ENCODE measurements at regions not wholly inside any gene's neighbourhood (a gene's known extent, or its start where the extent isn't known, plus 50 kb on each side); places are given as distances from the start of the nearest gene placed in this dataset.
A peak's percentile ranks its signal among the peaks of the same experiment; 100 is the strongest.

DNA sequence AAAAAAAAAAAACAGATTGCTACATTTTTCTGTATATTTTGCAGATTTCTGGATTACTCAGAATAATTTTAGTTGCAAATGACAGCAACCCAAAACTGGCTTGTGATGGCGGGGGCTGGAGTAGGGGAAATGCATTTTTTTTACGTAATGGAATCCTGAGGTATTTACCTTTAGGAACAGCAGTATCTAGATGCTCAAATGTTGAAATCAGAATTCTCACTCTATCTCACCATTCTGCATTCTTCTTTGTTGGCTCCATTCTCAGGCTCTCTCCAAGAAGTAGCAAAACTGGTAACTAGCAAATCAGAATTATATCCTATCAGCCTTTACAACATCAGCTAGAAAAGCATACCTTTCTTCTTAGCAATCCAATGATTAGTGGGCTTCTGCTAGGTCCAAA is 554.3 kb downstream of the PRELID2 start:
- Histone ChIP-seq H3K27me3 (replicated peaks; ENCODE audit: insufficient read depth) (no peaks in the 10 kb centered on the region), H3F3A (ENCODE audit: insufficient read depth) (no peaks in the 10 kb centered on the region), H3K9me3 (ENCODE audit: low read depth) (no peaks in the 10 kb centered on the region), H3K36me3 (ENCODE audit: low read depth) (no peaks in the 10 kb centered on the region), H2AFZ (no peak overlapping the region), H4K20me1 (ENCODE audit: insufficient read depth) (no peaks in the 10 kb centered on the region), H3K27ac (no peak overlapping the region), H3K9ac (no peak overlapping the region), H3K4me2 (ENCODE audit: unreplicated experiment) (no peak overlapping the region), H3K4me3 (no peak overlapping the region), H3K79me2 (ENCODE audit: insufficient read depth) (no peaks in the 10 kb centered on the region), H3K4me1 (ENCODE audit: insufficient read depth) (peaks cover 7% of the 10 kb centered on the region; the same call in 1 of the 2 replicates), H3K9me2 (ENCODE audit: insufficient read depth) (no peaks in the 10 kb centered on the region)
- WGBS, 2 experiments (ENCODE audit: low coverage in 1 of 2, low lambda C conversion rate in 2 of 2, missing lambda C conversion rate in 2 of 2), result 84 to 92% methylated on average over 2 of the region's 2 CpGs
- TF ChIP-seq EZH2phosphoT487 (IDR thresholded peaks at IDR 0.05; ENCODE audit: insufficient read depth, low read depth), result no peak
- TF ChIP-seq EZH2 (IDR thresholded peaks at IDR 0.05; ENCODE audit: insufficient read depth, poor library complexity, severe bottlenecking), result no peak
- in situ Hi-C loops (cut with MboI), result no loop called here
- no peak for DNase-seq

DNA sequence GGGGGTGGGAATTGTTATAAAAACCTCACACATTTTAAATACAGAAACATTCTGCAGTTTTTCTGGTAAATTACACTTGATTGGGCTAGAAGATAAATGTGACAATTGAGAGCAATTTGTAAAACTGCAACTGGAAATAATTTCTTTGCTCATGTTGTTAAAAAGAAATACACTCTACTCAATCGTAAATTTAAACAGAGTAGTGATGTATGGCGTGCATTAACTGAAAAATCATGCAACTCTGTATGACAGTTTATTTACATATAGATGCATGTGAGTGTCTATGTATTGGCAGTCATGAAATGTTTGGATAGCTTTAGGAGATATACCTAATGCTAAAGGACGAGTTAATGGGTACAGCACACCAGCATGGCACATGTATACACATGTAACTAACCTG is 554.9 kb downstream of the PRELID2 start:
- in situ Hi-C loops (cut with MboI), result no loop called here
- Histone ChIP-seq H3K9ac (no peak overlapping the region), H3K4me1 (ENCODE audit: insufficient read depth) (peaks cover 7% of the 10 kb centered on the region; the same call in 1 of the 2 replicates), H3K4me2 (ENCODE audit: unreplicated experiment) (no peak overlapping the region), H3K9me2 (ENCODE audit: insufficient read depth) (no peaks in the 10 kb centered on the region), H3K27me3 (replicated peaks; ENCODE audit: insufficient read depth) (no peaks in the 10 kb centered on the region), H3K4me3 (no peak overlapping the region), H2AFZ (no peak overlapping the region), H3K9me3 (ENCODE audit: low read depth) (no peaks in the 10 kb centered on the region), H3K79me2 (ENCODE audit: insufficient read depth) (no peaks in the 10 kb centered on the region), H3K27ac (no peak overlapping the region), H3K36me3 (ENCODE audit: low read depth) (no peaks in the 10 kb centered on the region), H4K20me1 (ENCODE audit: insufficient read depth) (no peaks in the 10 kb centered on the region), H3F3A (ENCODE audit: insufficient read depth) (no peaks in the 10 kb centered on the region)
- DNase-seq, result no peak
- 78 to 80% methylated on average over 3 of the region's 3 CpGs for WGBS, 2 experiments (ENCODE audit: low coverage in 1 of 2, low lambda C conversion rate in 2 of 2, missing lambda C conversion rate in 2 of 2)
- no peak for TF ChIP-seq EZH2phosphoT487 (IDR thresholded peaks at IDR 0.05; ENCODE audit: insufficient read depth, low read depth)
- no peak for TF ChIP-seq EZH2 (IDR thresholded peaks at IDR 0.05; ENCODE audit: insufficient read depth, poor library complexity, severe bottlenecking)

DNA sequence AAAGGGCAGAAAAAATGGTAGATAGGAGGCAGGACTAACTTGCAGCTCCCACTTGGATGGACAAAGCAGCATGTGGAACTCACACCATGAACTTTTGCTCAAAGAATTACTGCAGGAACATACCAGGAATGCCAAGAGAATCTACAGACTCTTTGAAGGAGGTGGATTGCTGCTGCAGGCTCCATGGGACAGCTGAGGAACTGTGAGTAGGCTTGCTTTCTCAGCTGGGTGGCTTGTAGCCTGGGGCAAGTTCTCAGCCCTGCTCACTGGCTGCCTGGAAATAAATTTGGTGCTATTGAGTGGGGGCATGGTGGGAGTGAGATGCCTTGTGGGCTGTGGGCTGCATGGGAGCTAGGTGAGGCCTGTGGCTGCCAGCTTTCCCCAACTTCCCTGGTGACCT is 574.5 kb downstream of the PRELID2 start:
- H3K9me3 ChIP-seq (ENCODE audit: low read depth), result no peaks in the 10 kb centered on the region
- no peak overlapping the region for H3K9ac ChIP-seq
- H3K27ac ChIP-seq, result no peak overlapping the region
- no peak for DNase-seq
- H3K36me3 ChIP-seq (ENCODE audit: low read depth), result no peaks in the 10 kb centered on the region
- in situ Hi-C loops (cut with MboI), result no loop called here
- H3K4me3 ChIP-seq, result no peak overlapping the region
- no peak overlapping the region for H2AFZ ChIP-seq
- no peak overlapping the region for H3K4me2 ChIP-seq (ENCODE audit: unreplicated experiment)
- no peaks in the 10 kb centered on the region for H4K20me1 ChIP-seq (ENCODE audit: insufficient read depth)
- no peaks in the 10 kb centered on the region for H3K27me3 ChIP-seq (replicated peaks; ENCODE audit: insufficient read depth)
- no peak for TF ChIP-seq EZH2 (IDR thresholded peaks at IDR 0.05; ENCODE audit: insufficient read depth, poor library complexity, severe bottlenecking)
- TF ChIP-seq EZH2phosphoT487 (IDR thresholded peaks at IDR 0.05; ENCODE audit: insufficient read depth, low read depth), result no peak
- H3K79me2 ChIP-seq (ENCODE audit: insufficient read depth), result no peaks in the 10 kb centered on the region
- no peaks in the 10 kb centered on the region for H3K4me1 ChIP-seq (ENCODE audit: insufficient read depth)
- no peaks in the 10 kb centered on the region for H3F3A ChIP-seq (ENCODE audit: insufficient read depth)
- 0 out of 2 replicates have a peak, but pooled peaks cover 4% of the 10 kb centered on the region for H3K9me2 ChIP-seq (ENCODE audit: insufficient read depth)

DNA sequence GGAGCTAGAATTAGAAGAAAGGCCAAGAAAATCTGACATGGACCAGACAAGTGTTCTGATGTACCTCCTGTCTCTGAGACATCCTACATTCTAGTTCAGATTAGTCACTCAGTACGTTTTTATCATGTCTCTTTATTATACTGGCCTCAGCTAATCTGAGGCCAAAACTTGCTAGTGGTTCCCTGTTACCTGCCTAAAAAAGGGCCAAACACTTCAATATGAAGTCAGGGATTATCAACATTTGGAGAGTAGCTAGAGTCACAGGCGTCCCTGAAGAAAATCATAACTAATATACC is 587.4 kb downstream of the PRELID2 start:
- DNase-seq, result peak; percentile 27
- H3K79me2 ChIP-seq (ENCODE audit: insufficient read depth), result no peaks in the 10 kb centered on the region
- H3K4me1 ChIP-seq (ENCODE audit: insufficient read depth), result peaks cover 38% of the 10 kb centered on the region
- H3K27ac ChIP-seq, result peak overlapping the region; percentile 72
- TF ChIP-seq EZH2 (IDR thresholded peaks at IDR 0.05; ENCODE audit: insufficient read depth, poor library complexity, severe bottlenecking) (no peak), EZH2phosphoT487 (IDR thresholded peaks at IDR 0.05; ENCODE audit: insufficient read depth, low read depth) (no peak)
- H3K9me2 ChIP-seq (ENCODE audit: insufficient read depth), result no peaks in the 10 kb centered on the region
- H3K36me3 ChIP-seq (ENCODE audit: low read depth), result no peaks in the 10 kb centered on the region
- H3K9me3 ChIP-seq (ENCODE audit: low read depth), result no peaks in the 10 kb centered on the region
- H4K20me1 ChIP-seq (ENCODE audit: insufficient read depth), result no peaks in the 10 kb centered on the region
- peak overlapping the region; percentile 87 for H2AFZ ChIP-seq
- in situ Hi-C loops (cut with MboI), result no loop called here
- no peak overlapping the region for H3K4me2 ChIP-seq (ENCODE audit: unreplicated experiment)
- H3K9ac ChIP-seq, result no peak overlapping the region
- H3K27me3 ChIP-seq (replicated peaks; ENCODE audit: insufficient read depth), result no peaks in the 10 kb centered on the region
- peaks cover 25% of the 10 kb centered on the region for H3F3A ChIP-seq (ENCODE audit: insufficient read depth)
- no peak overlapping the region for H3K4me3 ChIP-seq
- 48 to 60% methylated on average over 2 of the region's 2 CpGs for WGBS, 2 experiments (ENCODE audit: low coverage in 1 of 2, low lambda C conversion rate in 2 of 2, missing lambda C conversion rate in 2 of 2)
